Ammon's horn (tissue), 1 donor: ENCODE measurements at regions not wholly inside any gene's neighbourhood (a gene's known extent, or its start where the extent isn't known, plus 50 kb on each side); places are given as distances from the start of the nearest gene placed in this dataset.
"Not testable (repeated sequence)": the region's sequence is repeated elsewhere in the genome, so short reads cannot be mapped to it uniquely, and the experiment has no call there.

Experiments
- DNase-seq: peaks from one replicate; pipeline ENCODE4 v3.0.0-alpha.2; 2016; ENCODE audit warnings: low spot score

DNA sequence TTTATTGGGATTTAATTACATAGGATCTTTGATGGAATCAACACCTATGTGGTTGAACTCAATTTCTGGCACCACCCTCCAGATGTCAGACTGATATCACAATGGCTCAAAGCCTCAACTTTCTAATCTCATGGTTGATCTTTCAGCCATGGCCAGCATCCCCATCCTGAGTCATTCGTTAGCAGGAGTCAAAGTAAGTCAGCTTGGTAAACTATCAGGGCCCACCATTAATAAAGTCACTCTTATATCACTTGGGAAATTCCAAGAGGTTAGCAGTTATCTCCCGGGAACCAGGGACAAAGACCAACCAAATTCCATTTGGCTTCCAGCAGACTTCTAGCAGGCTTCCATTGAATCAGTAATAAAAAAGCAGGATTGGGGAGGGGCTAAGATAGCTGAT is 50.7 kb upstream of the TNFSF4 start:
- DNase-seq = no peak

GRCh38 chr1:173258479-173259264 is 51.5 kb upstream of the TNFSF4 start:
- no peak for DNase-seq

- not testable (repeated sequence) for DNase-seq
Measured at GRCh38 chr1:173260329-173260728, 53.2 kb upstream of the TNFSF4 start.

DNA sequence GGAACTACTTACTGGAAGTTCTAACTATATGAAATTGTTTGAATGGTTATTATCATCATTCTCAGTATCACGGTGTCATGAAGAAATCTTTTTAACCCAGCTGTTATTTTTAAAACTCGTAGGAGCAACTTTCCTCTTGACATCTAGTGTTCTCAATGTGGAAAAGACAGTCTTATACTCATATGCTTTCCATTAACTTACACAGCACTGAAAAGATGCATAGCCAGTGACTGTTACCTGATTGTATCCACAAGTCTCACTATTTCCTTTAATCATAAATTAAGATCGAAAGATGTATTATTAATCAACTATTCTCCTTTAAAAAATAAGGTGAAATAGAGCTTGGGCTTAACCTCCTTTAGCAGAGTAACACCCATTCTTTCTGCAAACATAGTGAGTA is 59.7 kb upstream of the TNFSF4 start:
- DNase-seq = no peak

DNA sequence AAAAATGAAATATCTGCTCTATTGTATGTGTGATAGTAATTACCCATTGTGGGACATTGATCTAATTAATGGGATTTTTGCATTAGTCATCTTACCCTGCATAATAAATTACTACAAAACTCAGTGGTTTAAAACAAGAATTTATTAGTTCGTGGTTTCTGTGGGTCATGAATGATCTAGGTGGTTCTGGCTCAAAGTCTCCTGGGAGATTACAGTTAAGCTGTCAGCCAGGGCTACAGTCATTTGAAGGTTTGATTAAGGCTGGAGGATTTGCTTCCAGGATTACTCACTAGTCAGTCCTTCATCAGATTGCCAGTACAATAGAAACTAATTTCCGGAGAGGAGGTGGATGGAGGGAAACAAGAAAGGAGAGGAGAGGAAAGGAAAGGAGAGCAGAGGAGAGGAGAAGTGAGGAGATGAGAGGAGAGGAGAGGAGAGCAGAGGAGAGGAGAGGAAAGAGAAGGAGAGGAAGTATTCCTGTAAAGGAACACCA is 60.4 kb upstream of the TNFSF4 start:
- no peak for DNase-seq

GRCh38 chr1:173268261-173268660 is 61.1 kb upstream of the TNFSF4 start:
- no peak for DNase-seq

DNA sequence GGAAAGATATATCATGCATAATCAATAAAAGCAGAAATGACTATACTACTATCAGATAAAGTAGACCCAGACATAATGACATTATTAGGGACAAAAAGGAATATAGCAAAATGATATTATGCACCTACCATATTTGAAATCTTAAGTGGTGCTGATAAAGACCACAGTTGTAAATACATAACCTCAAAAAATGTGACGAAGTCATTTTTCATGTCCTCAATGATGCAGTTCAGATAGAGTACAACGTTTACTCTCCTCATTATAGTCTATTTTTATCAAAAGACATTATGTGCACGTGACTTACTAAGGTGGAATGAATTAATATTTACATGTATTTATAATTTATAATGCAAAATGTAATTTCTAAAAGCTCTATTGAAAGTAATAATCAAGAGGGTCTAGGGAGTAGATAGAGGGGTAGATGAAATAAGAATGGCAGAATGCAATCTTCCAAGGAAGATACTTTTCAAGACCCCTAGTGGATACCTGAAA is 61.7 kb upstream of the TNFSF4 start:
- no peak for DNase-seq

- DNase-seq = no peak
Measured at GRCh38 chr1:173269490-173270230, 62.5 kb upstream of the TNFSF4 start.

- DNase-seq = no peak
Measured at GRCh38 chr1:173270243-173270642, 63.1 kb upstream of the TNFSF4 start.

DNA sequence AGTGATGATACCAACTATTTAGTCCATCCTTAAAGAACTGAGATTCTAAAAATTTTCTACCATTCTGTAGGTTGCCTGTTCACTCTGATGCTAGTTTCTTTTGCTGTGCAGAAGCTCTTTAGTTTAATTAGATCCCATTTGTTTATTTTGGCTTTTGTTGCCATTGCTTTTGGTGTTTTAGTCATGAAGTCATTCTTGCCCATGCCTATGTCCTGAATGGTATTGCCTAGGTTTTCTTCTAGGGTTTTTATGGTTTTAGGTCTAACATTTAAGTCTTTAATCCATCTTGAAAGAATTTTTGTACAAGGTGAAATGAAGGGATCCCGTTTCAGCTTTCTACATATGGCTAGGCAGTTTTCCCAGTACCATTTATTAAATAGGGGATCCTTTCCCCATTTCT is 63.9 kb upstream of the TNFSF4 start:
- not testable (repeated sequence) for DNase-seq

DNA sequence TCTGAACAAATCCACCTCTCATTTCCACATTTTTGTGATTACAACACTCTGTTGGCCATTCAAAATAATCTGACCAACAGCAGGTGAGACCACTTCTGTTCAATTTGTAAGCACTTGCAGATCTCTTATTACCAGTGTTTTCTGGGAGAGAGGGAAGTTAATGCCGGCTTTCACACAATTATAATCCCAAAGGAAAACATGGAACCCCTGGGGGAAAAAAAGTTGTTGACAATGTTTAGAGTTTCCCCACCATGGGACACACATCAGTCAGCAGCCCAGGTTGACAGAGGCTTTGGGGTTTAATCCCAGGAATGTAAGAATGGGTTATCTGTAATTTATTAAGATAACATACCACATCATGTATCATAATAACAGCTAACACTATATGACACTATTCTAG is 68.4 kb upstream of the TNFSF4 start:
- DNase-seq = no peak

GRCh38 chr1:173276922-173277800 is 70.0 kb upstream of the TNFSF4 start:
- no peak for DNase-seq

GRCh38 chr1:173280899-173281660 is 73.9 kb upstream of the TNFSF4 start:
- no peak for DNase-seq

DNA sequence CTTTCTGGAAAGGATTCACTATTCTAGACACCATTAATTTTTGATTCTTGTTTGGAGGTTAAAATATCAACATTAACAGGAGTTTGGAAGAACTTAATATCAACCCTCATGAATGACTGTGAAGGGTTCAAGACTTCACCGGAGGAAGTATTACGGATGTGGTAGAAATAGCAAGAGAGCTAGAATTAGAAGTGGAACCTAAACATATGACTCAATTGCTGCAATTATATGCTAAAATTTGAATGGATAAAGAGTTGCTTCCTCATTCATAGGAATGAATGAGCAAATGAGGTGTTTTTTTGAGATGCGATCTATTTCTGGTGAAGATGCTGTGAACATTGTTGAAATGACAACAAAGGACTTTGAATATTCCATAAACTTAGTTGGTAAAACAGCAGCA is 77.9 kb upstream of the TNFSF4 start:
- DNase-seq = no peak

DNA sequence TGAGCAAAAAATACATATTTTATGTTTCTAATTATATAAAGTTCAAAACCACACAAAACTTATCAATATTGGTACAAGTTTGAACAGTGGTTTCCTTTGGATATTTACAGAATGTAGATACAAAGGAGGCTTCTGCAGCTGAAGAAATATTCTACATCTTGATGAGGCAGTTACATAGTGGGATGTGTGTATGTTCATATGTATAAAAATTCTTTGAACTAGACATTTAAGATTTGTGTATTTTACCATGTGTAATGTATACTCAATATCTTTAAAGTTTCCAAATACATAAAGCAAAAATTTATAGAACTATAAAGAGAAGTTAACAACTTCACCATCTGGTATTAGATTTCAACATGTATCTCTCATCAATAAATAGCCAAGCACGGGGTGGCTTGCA is 80.7 kb upstream of the TNFSF4 start:
- DNase-seq = no peak

DNA sequence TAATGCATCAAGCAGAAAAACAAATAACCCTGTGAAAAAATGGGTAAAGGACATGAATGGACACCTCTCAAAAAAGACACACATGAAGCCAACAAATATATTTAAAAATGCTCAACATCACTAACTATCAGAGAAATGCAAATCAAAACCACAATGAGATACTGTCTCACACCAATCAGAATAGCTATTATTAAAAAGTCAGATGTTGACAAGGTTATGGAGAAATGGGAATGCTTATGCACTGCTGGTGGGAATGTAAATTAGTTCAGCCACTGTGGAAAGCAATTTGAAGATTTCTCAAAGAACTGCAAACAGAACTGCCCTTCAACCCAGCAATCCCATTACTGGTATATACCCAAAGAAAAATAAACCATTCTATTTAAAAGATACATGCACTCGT is 86.6 kb upstream of the TNFSF4 start:
- DNase-seq = no peak

DNA sequence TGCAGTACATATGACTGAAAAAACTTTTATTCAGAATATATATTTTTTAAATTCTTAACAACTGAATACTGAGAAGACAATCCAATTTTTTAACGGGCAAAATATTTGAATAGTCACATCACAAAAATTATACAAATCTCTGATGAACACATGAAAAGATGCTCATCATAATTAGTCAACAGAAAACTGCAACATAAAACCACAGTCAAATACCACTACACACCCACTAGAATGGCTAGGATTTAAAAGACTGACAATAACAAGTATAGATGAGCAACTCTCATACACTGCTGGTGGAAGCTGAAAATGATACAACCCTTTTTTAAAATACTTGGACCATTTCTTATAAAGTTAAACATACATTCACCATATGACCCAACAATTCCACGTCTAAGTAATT is 87.7 kb upstream of the TNFSF4 start:
- no peak for DNase-seq

DNA sequence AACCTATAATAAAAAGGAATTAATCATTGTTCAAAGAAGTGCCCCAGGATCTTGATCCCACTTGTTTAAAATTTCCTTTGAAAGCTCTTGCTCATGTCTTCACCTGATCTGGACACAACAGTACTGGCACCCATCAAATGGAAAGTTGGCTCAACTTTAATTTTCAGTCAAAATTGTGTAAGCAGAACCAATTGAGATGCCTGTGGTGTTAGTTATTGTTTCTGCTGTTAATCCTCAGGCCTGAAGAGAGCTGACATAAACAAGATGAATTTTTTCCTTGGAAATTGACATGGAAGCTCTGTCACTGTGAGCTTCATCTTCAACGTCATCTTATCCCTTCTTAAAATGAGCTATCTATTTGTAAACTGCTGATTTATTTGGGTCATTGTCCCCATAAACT is 88.3 kb upstream of the TNFSF4 start:
- DNase-seq = no peak

DNA sequence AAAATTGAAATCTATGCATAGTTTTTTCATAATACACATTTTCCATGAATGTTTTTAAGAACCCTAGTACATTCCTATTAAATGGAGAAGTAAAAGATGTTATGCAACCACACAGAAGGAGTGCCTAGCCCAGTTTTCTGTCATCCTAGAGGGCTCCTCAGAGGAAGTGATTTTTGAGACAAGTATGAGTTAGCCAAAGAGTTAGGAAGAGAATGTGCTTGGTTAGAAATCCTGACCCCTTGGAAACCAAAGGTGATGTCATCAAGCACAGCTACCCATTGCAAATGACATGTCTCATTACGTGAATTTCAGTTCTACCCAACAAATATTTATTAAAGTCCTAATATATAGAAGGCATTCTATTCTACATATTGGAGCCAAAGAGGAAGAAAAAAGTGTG is 88.9 kb upstream of the TNFSF4 start:
- DNase-seq = no peak

GRCh38 chr1:173297798-173298391 is 90.8 kb upstream of the TNFSF4 start:
- DNase-seq = no peak
